ENCODE measurements at regions not wholly inside any gene's neighbourhood (a gene's known extent, or its start where the extent isn't known, plus 50 kb on each side); places are given as distances from the start of the nearest gene placed in this dataset.

DNA sequence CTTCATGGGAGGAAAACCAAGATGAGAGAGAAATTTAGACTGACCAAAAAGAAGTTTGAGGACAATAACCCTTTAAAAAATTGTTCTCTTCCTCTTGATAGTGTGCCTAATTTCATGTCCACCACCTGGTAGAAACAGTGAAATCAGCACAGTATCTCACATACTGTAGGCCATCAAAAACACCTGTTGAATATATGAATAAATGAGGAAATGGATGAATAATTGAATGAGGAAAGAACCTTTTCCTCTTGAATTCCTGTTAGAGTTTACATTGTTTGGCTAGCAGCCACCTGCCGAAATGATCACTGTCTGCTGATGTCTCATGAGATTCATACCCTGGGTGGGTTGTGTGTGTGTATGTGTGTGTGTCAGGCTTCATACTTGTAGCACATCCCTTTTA is 198.7 kb upstream of the PBX1 start:
- TF ChIP-seq CTCF (IDR thresholded peaks at IDR 0.05; ENCODE audit: borderline replicate concordance, extremely low read depth, low read length, poor library complexity, severe bottlenecking) (no peak), EZH2 (IDR thresholded peaks at IDR 0.05; ENCODE audit: borderline replicate concordance, low read depth, low read length, severe bottlenecking) (no peak)
